B cell (primary cell): ENCODE measurements at regions not wholly inside any gene's neighbourhood (a gene's known extent, or its start where the extent isn't known, plus 50 kb on each side); places are given as distances from the start of the nearest gene placed in this dataset.

Experiments
- ATAC-seq: fragments of 200-7000 bp; cut with Tn5 transposase; one replicate; pipeline ENCODE4 v1.10.0; 2021; ENCODE audit warnings: low read depth, mild to moderate bottlenecking, moderate number of reproducible peaks, moderate library complexity
- CTCF ChIA-PET: fragments of 350-600 bp; sonication (Branson Sonifier 250); formaldehyde crosslinking; loops from one replicate; lab custom pipeline; 2021; ENCODE audit warnings: antibody characterized with exemption, inconsistent platforms; lab: Charles Lee
- POLR2A ChIA-PET: fragments of 350-600 bp; sonication (Branson Sonifier 250); formaldehyde crosslinking; loops from one replicate; lab custom pipeline; 2021; ENCODE audit warnings: antibody characterized with exemption; lab: Charles Lee
- DNase-seq: peaks from one replicate; pipeline ENCODE4 v3.0.0; 2013
- H2AFZ ChIP-seq: 2 replicates; pipeline ENCODE4 v1.6.1; 2012; ENCODE audit warnings: mild to moderate bottlenecking, low read depth, low read length; ENCODE audit not compliant: insufficient read depth, poor library complexity, severe bottlenecking
- H3K27ac ChIP-seq, 2 donors: 1 replicate in 1 of 2; 2 replicates in 1 of 2; pipeline ENCODE4 v1.5.1; 2012 to 2013; ENCODE audit warnings: low read length in 2 of 2, mild to moderate bottlenecking in 2 of 2, moderate library complexity in 1 of 2
- H3K27me3 ChIP-seq, 4 experiments: fragments of 200-600 bp in 1 of 4; sonication (generic) in 1 of 4; replicated peaks in 1 of 4; 1 replicate in 2 of 4; 2 replicates in 2 of 4; pipeline versions ENCODE4 v1.6.1 to v1.7.0; 2013 to 2016; ENCODE audit warnings: low read length in 3 of 4, mild to moderate bottlenecking in 2 of 4, mixed read lengths in 1 of 4, moderate library complexity in 1 of 4; ENCODE audit not compliant: insufficient read depth in 4 of 4, control insufficient read depth in 3 of 4; ENCODE audit errors: control extremely low read depth in 1 of 4
- H3K36me3 ChIP-seq, 2 experiments: replicated peaks in 1 of 2; 1 replicate in 1 of 2; 2 replicates in 1 of 2; pipeline versions ENCODE4 v1.6.1 to v1.7.1; 2013; ENCODE audit warnings: low read length in 1 of 2; ENCODE audit not compliant: insufficient read depth in 2 of 2, control insufficient read depth in 1 of 2; ENCODE audit errors: control extremely low read depth in 1 of 2, extremely low read depth in 1 of 2
- H3K4me1 ChIP-seq, 2 donors: fragments of 200-600 bp in 1 of 2; sonication (generic) in 1 of 2; 1 replicate in 1 of 2; 2 replicates in 1 of 2; pipeline versions ENCODE4 v1.5.1 to v1.6.1; 2013 to 2017; ENCODE audit warnings: low read length in 2 of 2; ENCODE audit not compliant: control insufficient read depth in 2 of 2, insufficient read depth in 2 of 2
- H3K4me2 ChIP-seq: replicated peaks from 2 replicates; pipeline ENCODE3; 2012; ENCODE audit warnings: mild to moderate bottlenecking, low read depth, low read length; ENCODE audit not compliant: poor library complexity, severe bottlenecking
- H3K4me3 ChIP-seq, 5 experiments: fragments of 200-600 bp in 1 of 5; sonication (generic) in 1 of 5; 1 replicate in 3 of 5; 2 replicates in 2 of 5; pipeline versions ENCODE4 v1.5.1 to v1.7.0; 2011 to 2016; ENCODE audit warnings: low read length in 4 of 5, mild to moderate bottlenecking in 4 of 5, low read depth in 2 of 5, control low read depth in 1 of 5, moderate library complexity in 1 of 5; ENCODE audit not compliant: insufficient read depth in 1 of 5; ENCODE audit errors: control extremely low read depth in 1 of 5, extremely low read depth in 1 of 5
- H3K79me2 ChIP-seq: fragments of 200-600 bp; sonication (generic); one replicate; pipeline ENCODE4 v1.6.0; 2016; ENCODE audit warnings: low read length; ENCODE audit not compliant: control insufficient read depth, insufficient read depth
- H3K9ac ChIP-seq: fragments of 200-600 bp; sonication (generic); 2 replicates; pipeline ENCODE4 v1.6.1; 2017; ENCODE audit warnings: mild to moderate bottlenecking, low read length, moderate library complexity
- H3K9me3 ChIP-seq, 3 donors: one replicate each; pipeline versions ENCODE4 v1.6.1 to v1.7.1; 2013; ENCODE audit warnings: low read length in 2 of 3; ENCODE audit not compliant: control insufficient read depth in 2 of 3, insufficient read depth in 1 of 3; ENCODE audit errors: control extremely low read depth in 1 of 3
- H4K20me1 ChIP-seq: 2 replicates; pipeline ENCODE4 v1.6.0; 2012; ENCODE audit warnings: mild to moderate bottlenecking, low read length; ENCODE audit not compliant: insufficient read depth, control insufficient read depth, poor library complexity, severe bottlenecking
- H3K27ac Mint-ChIP-seq: one replicate; pipeline ENCODE4 v1.8.0; 2021; ENCODE audit warnings: mixed read lengths
- H3K27me3 Mint-ChIP-seq: one replicate; pipeline ENCODE4 v1.8.0; 2021; ENCODE audit warnings: mixed read lengths
- H3K4me1 Mint-ChIP-seq: one replicate; pipeline ENCODE4 v1.8.0; 2021; ENCODE audit warnings: mixed read lengths
- H3K4me3 Mint-ChIP-seq: one replicate; pipeline ENCODE4 v1.8.0; 2021; ENCODE audit warnings: mixed read lengths
- H3K9me3 Mint-ChIP-seq: one replicate; pipeline ENCODE4 v1.8.0; 2022; ENCODE audit warnings: mixed read lengths; ENCODE audit not compliant: insufficient read depth
- CTCF ChIP-seq: fragments of 200-600 bp; IDR thresholded peaks from one replicate; pipeline ENCODE4 v1.8.0; 2022; ENCODE audit warnings: antibody characterized with exemption, mild to moderate bottlenecking
- EZH2 ChIP-seq: IDR thresholded peaks from 2 replicates; pipeline ENCODE4 v1.6.1; 2012; ENCODE audit warnings: borderline replicate concordance, low read depth, mild to moderate bottlenecking, moderate library complexity, low read length; ENCODE audit not compliant: insufficient read depth, poor library complexity, severe bottlenecking
- WGBS: methylation state at CpG from one replicate; pipeline ENCODE4 v1.1.5; 2013; ENCODE audit warnings: missing lambda C conversion rate; ENCODE audit not compliant: insufficient coverage; 5-methylcytosine and 5-hydroxymethylcytosine counted together
- intact Hi-C: fragments of 100-400 bp; cut with micrococcal nuclease; formaldehyde crosslinking; loops from one replicate; pipeline ENCODE4 v1.10.0; 2022

DNA sequence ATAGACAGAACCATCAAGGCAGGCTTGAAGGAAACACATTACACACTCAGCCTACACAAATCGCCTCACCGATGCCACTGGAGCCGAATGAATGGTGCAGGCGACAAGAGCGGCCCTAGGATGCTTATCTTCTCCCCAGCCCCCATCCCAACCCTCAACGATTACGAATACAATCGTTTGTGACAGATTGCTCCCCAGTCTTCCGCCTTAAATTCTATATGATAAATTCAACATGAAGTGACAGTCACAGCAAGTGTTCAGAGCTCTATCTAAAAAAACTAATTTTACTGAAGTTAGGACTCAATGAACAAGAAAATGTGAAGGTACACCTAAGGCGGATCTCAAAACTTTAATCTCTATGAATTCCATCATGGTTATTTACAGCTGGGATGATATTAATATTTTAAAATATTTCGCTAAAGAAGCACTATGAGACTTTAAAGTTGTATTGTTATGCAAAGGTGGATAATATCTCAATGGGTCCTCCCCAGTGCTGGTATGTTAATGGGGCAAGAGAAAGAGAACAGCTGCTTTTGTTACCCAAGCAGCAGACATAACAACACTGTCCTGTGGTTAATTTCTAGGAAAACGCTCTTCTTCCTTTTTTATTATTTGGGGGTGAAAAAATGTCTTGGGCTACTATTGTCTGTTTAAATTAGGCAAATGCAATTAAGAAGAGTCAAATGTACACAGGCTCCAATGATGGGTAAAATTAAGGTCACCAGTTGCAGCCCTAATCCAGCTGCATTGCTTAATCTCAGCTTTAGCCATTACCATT is 147.6 kb upstream of the NR2F2 start:
- no peak overlapping the region for H3K4me3 Mint-ChIP-seq
- Histone ChIP-seq H3K27me3 (no peaks in the 10 kb centered on the region), H3K27ac (no peak overlapping the region), H3K4me2 (no peak overlapping the region), H3K36me3 (no peaks in the 10 kb centered on the region), H4K20me1 (no peaks in the 10 kb centered on the region), H2AFZ (no peak overlapping the region), H3K4me3 (no peak overlapping the region), H3K4me1 (no peaks in the 10 kb centered on the region), H3K9me3 (peaks cover 0 to 4% (median 0%) of the 10 kb centered on the region in 3 donors), H3K9ac (no peak overlapping the region), H3K79me2 (no peaks in the 10 kb centered on the region)
- DNase-seq = no peak
- H3K9me3 Mint-ChIP-seq = no peaks in the 10 kb centered on the region
- H3K27ac Mint-ChIP-seq = no peak overlapping the region
- ChIA-PET CTCF (no interaction called here), POLR2A (no interaction called here)
- no peaks in the 10 kb centered on the region for H3K27me3 Mint-ChIP-seq
- TF ChIP-seq CTCF = no peak
- TF ChIP-seq EZH2 = no peak
- no peak for ATAC-seq
- 93% methylated on average over 6 of the region's 12 CpGs for WGBS
- H3K4me1 Mint-ChIP-seq = no peaks in the 10 kb centered on the region
- intact Hi-C loops = no loop called here

DNA sequence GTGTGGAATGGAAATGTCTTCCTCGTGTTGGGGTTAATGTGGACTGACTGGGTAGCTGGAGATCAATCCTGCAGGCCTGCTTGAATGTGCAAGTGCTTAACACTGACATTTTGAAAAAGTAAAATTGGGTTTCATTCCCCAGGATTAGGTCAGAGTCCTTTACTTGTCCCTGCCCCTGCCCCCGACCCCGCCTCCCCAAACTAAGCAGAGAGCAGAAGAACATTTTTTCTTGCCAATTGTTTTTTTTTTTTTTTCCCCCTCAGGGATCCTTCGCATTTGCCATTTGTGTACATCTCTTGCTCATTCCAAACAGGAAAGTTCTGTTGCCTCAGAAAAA is 147.0 kb upstream of the NR2F2 start:
- TF ChIP-seq CTCF (no peak), EZH2 (no peak)
- Mint-ChIP-seq H3K27ac (no peak overlapping the region), H3K9me3 (no peaks in the 10 kb centered on the region), H3K4me1 (no peaks in the 10 kb centered on the region), H3K4me3 (no peak overlapping the region), H3K27me3 (no peaks in the 10 kb centered on the region)
- WGBS = 100% methylated on average over 2 of the region's 4 CpGs
- Histone ChIP-seq H3K9ac (no peak overlapping the region), H3K4me1 (no peaks in the 10 kb centered on the region), H3K27me3 (no peaks in the 10 kb centered on the region), H4K20me1 (no peaks in the 10 kb centered on the region), H3K79me2 (no peaks in the 10 kb centered on the region), H3K27ac (no peak overlapping the region), H2AFZ (no peak overlapping the region), H3K9me3 (peaks cover 0 to 4% (median 0%) of the 10 kb centered on the region in 3 donors), H3K4me2 (no peak overlapping the region), H3K4me3 (no peak overlapping the region), H3K36me3 (no peaks in the 10 kb centered on the region)
- DNase-seq = no peak
- POLR2A ChIA-PET = no interaction called here
- CTCF ChIA-PET = no interaction called here
- intact Hi-C loops = no loop called here
- ATAC-seq = no peak
